H1 (cell line): ENCODE measurements at regions not wholly inside any gene's neighbourhood (a gene's known extent, or its start where the extent isn't known, plus 50 kb on each side); places are given as distances from the start of the nearest gene placed in this dataset.
"Not testable (repeated sequence)": the region's sequence is repeated elsewhere in the genome, so short reads cannot be mapped to it uniquely, and the experiment has no call there.

Source experiments
- CTCF ChIA-PET: fragments of 300-600 bp; sonication (Branson Sonifier 250); formaldehyde crosslinking; loops from one replicate; lab custom pipeline; 2021; ENCODE audit not compliant: partially characterized antibody; lab: Charles Lee
- POLR2A ChIA-PET: fragments of 300-600 bp; sonication (Branson Sonifier 250); formaldehyde crosslinking; loops from one replicate; lab custom pipeline; 2021; ENCODE audit warnings: inconsistent platforms; ENCODE audit not compliant: partially characterized antibody; lab: Charles Lee
- DNase-seq, 2 experiments: peaks; one replicate each; pipeline versions ENCODE4 v3.0.0 to v3.0.0-alpha.2; 2010 to 2022; ENCODE audit warnings: low spot score in 2 of 2, low read depth in 1 of 2, mixed read lengths in 1 of 2
- FAIRE-seq: peaks from 2 replicates; lab custom pipeline; 2011; peaks lifted over from hg19 to GRCh38; lab: Jason Lieb, UNC
- H2AFZ ChIP-seq: 2 replicates; pipeline ENCODE4 v1.8.1; 2012; ENCODE audit warnings: low read length, inconsistent platforms
- H2AK5ac ChIP-seq: 2 replicates; pipeline ENCODE4 v1.6.1; 2013; ENCODE audit warnings: low read depth, low read length
- H2BK120ac ChIP-seq: replicated peaks from 2 replicates; pipeline ENCODE3; 2013; ENCODE audit warnings: low read depth, low read length, inconsistent platforms
- H2BK12ac ChIP-seq: 2 replicates; pipeline ENCODE4 v1.6.1; 2013; ENCODE audit warnings: low read depth, low read length
- H2BK15ac ChIP-seq: 2 replicates; pipeline ENCODE4 v1.6.1; 2013; ENCODE audit warnings: low read length
- H2BK20ac ChIP-seq: 2 replicates; pipeline ENCODE4 v1.6.1; 2013; ENCODE audit warnings: low read length
- H2BK5ac ChIP-seq: 2 replicates; pipeline ENCODE4 v1.6.1; 2013; ENCODE audit warnings: low read depth, low read length
- H3K14ac ChIP-seq: 2 replicates; pipeline ENCODE4 v1.6.1; 2013; ENCODE audit warnings: inconsistent platforms; ENCODE audit not compliant: insufficient read length
- H3K18ac ChIP-seq: 2 replicates; pipeline ENCODE4 v1.6.1; 2013; ENCODE audit warnings: low read length; ENCODE audit errors: extremely low read depth
- H3K23ac ChIP-seq: 2 replicates; pipeline ENCODE4 v1.6.1; 2013; ENCODE audit warnings: inconsistent platforms; ENCODE audit not compliant: insufficient read length
- H3K23me2 ChIP-seq: 2 replicates; pipeline ENCODE4 v1.6.1; 2013; ENCODE audit warnings: low read depth, low read length
- H3K27ac ChIP-seq: 2 replicates; pipeline ENCODE4 v1.6.1; 2011; ENCODE audit warnings: low read depth, low read length, inconsistent platforms
- H3K27me3 ChIP-seq, 4 experiments: replicated peaks in 1 of 4; 1 replicate in 1 of 4; 2 replicates in 3 of 4; pipeline versions ENCODE4 v1.6.1 to v1.8.1; 2011 to 2013; ENCODE audit warnings: low read length in 3 of 4, mild to moderate bottlenecking in 3 of 4, inconsistent platforms in 2 of 4, mixed read lengths in 2 of 4, moderate library complexity in 1 of 4; ENCODE audit not compliant: control insufficient read depth in 3 of 4, insufficient read depth in 3 of 4; ENCODE audit errors: extremely low read depth in 1 of 4
- H3K36me3 ChIP-seq, 4 experiments: 2 replicates each; pipeline versions ENCODE4 v1.6.1 to v1.8.1; 2011 to 2013; ENCODE audit warnings: mild to moderate bottlenecking in 4 of 4, low read length in 3 of 4, moderate library complexity in 2 of 4, control low read depth in 1 of 4, inconsistent platforms in 1 of 4; ENCODE audit not compliant: insufficient read depth in 4 of 4, control insufficient read depth in 2 of 4
- H3K4ac ChIP-seq: replicated peaks from 2 replicates; pipeline ENCODE3; 2013; ENCODE audit warnings: low read length, low read depth, mixed read lengths, inconsistent platforms; ENCODE audit not compliant: insufficient read length
- H3K4me1 ChIP-seq, 4 experiments: replicated peaks in 1 of 4; 1 replicate in 1 of 4; 2 replicates in 3 of 4; pipeline versions ENCODE4 v1.6.1 to v1.8.1; 2011 to 2013; ENCODE audit warnings: low read length in 3 of 4, inconsistent platforms in 2 of 4, mixed read lengths in 1 of 4; ENCODE audit not compliant: insufficient read depth in 4 of 4, control insufficient read depth in 3 of 4
- H3K4me2 ChIP-seq, 2 experiments: 2 replicates each; pipeline versions ENCODE4 v1.6.1 to v1.8.1; 2011 to 2013; ENCODE audit warnings: low read depth in 2 of 2, low read length in 2 of 2, control low read depth in 1 of 2, inconsistent platforms in 1 of 2, mild to moderate bottlenecking in 1 of 2; ENCODE audit not compliant: insufficient read depth in 1 of 2
- H3K4me3 ChIP-seq, 4 experiments: fragments of 200-600, 300-600 bp in 1 of 4; sonication (generic), shearing (Covaris generic), sonication (Bioruptor Twin) in 1 of 4; 2 replicates each; pipeline versions ENCODE4 v1.5.1 to v1.8.1; 2011 to 2016; ENCODE audit warnings: low read length in 4 of 4, low read depth in 3 of 4, control low read depth in 2 of 4, inconsistent platforms in 2 of 4, mild to moderate bottlenecking in 2 of 4, mixed read lengths in 1 of 4, moderate library complexity in 1 of 4; ENCODE audit not compliant: insufficient read depth in 2 of 4; ENCODE audit errors: extremely low read depth in 1 of 4
- H3K56ac ChIP-seq: replicated peaks from 2 replicates; pipeline ENCODE3; 2013; ENCODE audit warnings: low read depth, mild to moderate bottlenecking, mixed read lengths, low read length, inconsistent platforms; ENCODE audit not compliant: insufficient read length
- H3K79me1 ChIP-seq: 2 replicates; pipeline ENCODE4 v1.6.1; 2013; ENCODE audit warnings: low read depth, low read length, control low read depth
- H3K79me2 ChIP-seq, 2 experiments: 2 replicates each; pipeline versions ENCODE4 v1.6.1 to v1.8.1; 2012 to 2013; ENCODE audit warnings: low read length in 2 of 2, mild to moderate bottlenecking in 2 of 2, inconsistent platforms in 1 of 2; ENCODE audit not compliant: insufficient read depth in 2 of 2, control insufficient read depth in 1 of 2
- H3K9ac ChIP-seq, 4 experiments: replicated peaks in 1 of 4; 1 replicate in 1 of 4; 2 replicates in 3 of 4; pipeline versions ENCODE4 v1.6.1 to v1.8.1; 2011 to 2013; ENCODE audit warnings: low read depth in 3 of 4, low read length in 3 of 4, control low read depth in 2 of 4, mild to moderate bottlenecking in 2 of 4, moderate library complexity in 2 of 4, inconsistent platforms in 1 of 4; ENCODE audit errors: extremely low read depth in 1 of 4
- H3K9me3 ChIP-seq, 2 experiments: 2 replicates each; pipeline versions ENCODE4 v1.6.1 to v1.8.1; 2012 to 2013; ENCODE audit warnings: mild to moderate bottlenecking in 2 of 2, moderate library complexity in 2 of 2, control low read depth in 1 of 2, inconsistent platforms in 1 of 2, low read depth in 1 of 2, low read length in 1 of 2, mixed read lengths in 1 of 2; ENCODE audit not compliant: insufficient read depth in 2 of 2
- H4K20me1 ChIP-seq, 2 experiments: replicated peaks in 1 of 2; 2 replicates each; pipeline versions ENCODE3 to v1.8.1; 2011 to 2013; ENCODE audit warnings: inconsistent platforms in 2 of 2, low read length in 2 of 2, mild to moderate bottlenecking in 1 of 2; ENCODE audit not compliant: insufficient read depth in 2 of 2, control insufficient read depth in 1 of 2
- H4K5ac ChIP-seq: 2 replicates; pipeline ENCODE4 v1.6.1; 2013; ENCODE audit warnings: low read length, low read depth, mixed read lengths, inconsistent platforms; ENCODE audit not compliant: insufficient read length
- H4K8ac ChIP-seq: 2 replicates; pipeline ENCODE4 v1.8.0; 2013; ENCODE audit warnings: mild to moderate bottlenecking, moderate library complexity, low read length, inconsistent platforms; ENCODE audit not compliant: insufficient read depth; ENCODE audit errors: extremely low read depth
- H4K91ac ChIP-seq: replicated peaks from 2 replicates; pipeline ENCODE3; 2013; ENCODE audit warnings: low read length, mixed read lengths, inconsistent platforms; ENCODE audit not compliant: insufficient read length
- WGBS, 2 experiments: shearing (Covaris generic) in 1 of 2; methylation state at CpG; one replicate each; pipeline versions ENCODE4 v1.1.6 to v1.1.7; 2013 to 2015; ENCODE audit warnings: low lambda C conversion rate in 2 of 2, mixed read lengths in 2 of 2, inconsistent platforms in 1 of 2, low coverage in 1 of 2, missing lambda C conversion rate in 1 of 2; ENCODE audit not compliant: insufficient replicate concordance in 2 of 2, insufficient coverage in 1 of 2, insufficient read length in 1 of 2; ENCODE audit errors: extremely low coverage in 1 of 2, missing lambda C conversion rate in 1 of 2; 5-methylcytosine and 5-hydroxymethylcytosine counted together

DNA sequence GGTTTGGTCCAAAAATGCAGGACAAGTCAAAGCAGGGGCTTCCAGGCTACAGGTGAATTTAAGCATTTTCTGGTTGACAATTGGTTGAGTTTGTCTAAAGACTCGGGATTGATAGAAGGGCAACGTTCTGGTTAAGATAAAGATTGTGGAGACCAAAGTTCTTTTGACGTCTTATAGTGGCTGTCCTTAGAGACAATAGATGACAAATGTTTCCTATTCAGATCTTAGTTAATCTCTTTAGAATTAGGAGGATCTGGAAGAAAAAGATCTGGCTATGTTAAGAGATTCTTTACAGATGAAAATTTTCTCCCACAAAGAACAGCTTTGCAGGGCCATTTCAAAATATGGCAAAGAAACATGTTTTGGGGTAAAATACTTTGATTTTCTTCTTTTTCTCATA is 157.9 kb downstream of the TTLL2 start:
- H3K9me3 ChIP-seq, H3K14ac ChIP-seq, H3K23me2 ChIP-seq, POLR2A ChIA-PET, H3K4me1 ChIP-seq, H2BK15ac ChIP-seq, H3K4me2 ChIP-seq, H3K23ac ChIP-seq, H4K5ac ChIP-seq, FAIRE-seq, DNase-seq, H3K79me2 ChIP-seq, H3K56ac ChIP-seq, H3K9ac ChIP-seq, H2AK5ac ChIP-seq, H2BK20ac ChIP-seq, H2BK5ac ChIP-seq, H3K4me3 ChIP-seq, H3K27ac ChIP-seq, H3K4ac ChIP-seq, H3K27me3 ChIP-seq, H2BK120ac ChIP-seq, H4K91ac ChIP-seq, H4K20me1 ChIP-seq, H2BK12ac ChIP-seq, H4K8ac ChIP-seq, H3K79me1 ChIP-seq, H2AFZ ChIP-seq, H3K18ac ChIP-seq, H3K36me3 ChIP-seq: not testable (repeated sequence)
- WGBS, 2 experiments = 73% methylated on average over 3 of the region's 3 CpGs; no CpG with 5 or more reads in 1 of the 2 experiments
- CTCF ChIA-PET = interaction anchor here (1.5 to 1.7 kb wide), 2 partner anchors 12 to 18 kb away, joined by 3 to 4 read pairs; no protein-coding TSS in a partner anchor
